Naive thymus-derived CD8-positive, alpha-beta T cell (primary cell): ENCODE measurements at regions not wholly inside any gene's neighbourhood (a gene's known extent, or its start where the extent isn't known, plus 50 kb on each side); places are given as distances from the start of the nearest gene placed in this dataset.
A peak's percentile ranks its signal among the peaks of the same experiment; 100 is the strongest.
"Not testable (repeated sequence)": the region's sequence is repeated elsewhere in the genome, so short reads cannot be mapped to it uniquely, and the experiment has no call there.

ENCODE experiments used
- ATAC-seq, 2 donors: fragments of 150-1000 bp; cut with Tn5 transposase in 1 of 2; sonication (Bioruptor Pico), chemical (Tn5 transposase) in 1 of 2; 1 replicate in 1 of 2; 2 replicates in 1 of 2; pipeline ENCODE4 v1.10.0; 2021; ENCODE audit warnings: mild to moderate bottlenecking in 2 of 2, moderate library complexity in 2 of 2
- POLR2A ChIA-PET: fragments of 350-600 bp; sonication (Branson Sonifier 250); formaldehyde crosslinking; loops from one replicate; lab custom pipeline; 2021; ENCODE audit warnings: antibody characterized with exemption; lab: Charles Lee
- DNase-seq, 10 donors: peaks; one replicate each; pipeline versions ENCODE4 v3.0.0 to v3.0.0-alpha.2; 2020 to 2022
- H3K27ac Mint-ChIP-seq, 10 donors: one replicate each; pipeline ENCODE4 v1.8.0; 2020 to 2022; ENCODE audit warnings: mild to moderate bottlenecking in 10 of 10, mixed read lengths in 10 of 10, moderate library complexity in 4 of 10, inconsistent platforms in 1 of 10
- H3K27me3 Mint-ChIP-seq, 5 donors: one replicate each; pipeline ENCODE4 v1.8.0; 2021 to 2022; ENCODE audit warnings: mixed read lengths in 5 of 5
- H3K36me3 Mint-ChIP-seq, 3 donors: one replicate each; pipeline ENCODE4 v1.8.0; 2020 to 2022; ENCODE audit warnings: mixed read lengths in 3 of 3, mild to moderate bottlenecking in 2 of 3, inconsistent platforms in 1 of 3
- H3K4me1 Mint-ChIP-seq, 4 donors: one replicate each; pipeline ENCODE4 v1.8.0; 2021 to 2022; ENCODE audit warnings: mixed read lengths in 4 of 4
- H3K4me3 Mint-ChIP-seq, 10 donors: one replicate each; pipeline ENCODE4 v1.8.0; 2020 to 2022; ENCODE audit warnings: mild to moderate bottlenecking in 10 of 10, mixed read lengths in 10 of 10, moderate library complexity in 6 of 10, inconsistent platforms in 1 of 10
- H3K9me3 Mint-ChIP-seq, 9 donors: one replicate each; pipeline ENCODE4 v1.8.0; 2020 to 2022; ENCODE audit warnings: mixed read lengths in 9 of 9, mild to moderate bottlenecking in 3 of 9, inconsistent platforms in 1 of 9, moderate library complexity in 1 of 9

GRCh38 chr2:58614219-58614618 is 373.1 kb upstream of the FANCL start:
- Mint-ChIP-seq H3K36me3 (no peaks in the 10 kb centered on the region), H3K4me1 (peaks cover 0 to 10% (median 3%) of the 10 kb centered on the region in 4 donors), H3K27ac (no peak overlapping the region), H3K4me3 (peak overlapping the region in 2 of 10 donors; percentile 28 to 30), H3K27me3 (peaks cover 0 to 3% (median 0%) of the 10 kb centered on the region in 5 donors), H3K9me3 (no peaks in the 10 kb centered on the region)
- no peak for DNase-seq
- POLR2A ChIA-PET, result no interaction called here
- ATAC-seq, result no peak

DNA sequence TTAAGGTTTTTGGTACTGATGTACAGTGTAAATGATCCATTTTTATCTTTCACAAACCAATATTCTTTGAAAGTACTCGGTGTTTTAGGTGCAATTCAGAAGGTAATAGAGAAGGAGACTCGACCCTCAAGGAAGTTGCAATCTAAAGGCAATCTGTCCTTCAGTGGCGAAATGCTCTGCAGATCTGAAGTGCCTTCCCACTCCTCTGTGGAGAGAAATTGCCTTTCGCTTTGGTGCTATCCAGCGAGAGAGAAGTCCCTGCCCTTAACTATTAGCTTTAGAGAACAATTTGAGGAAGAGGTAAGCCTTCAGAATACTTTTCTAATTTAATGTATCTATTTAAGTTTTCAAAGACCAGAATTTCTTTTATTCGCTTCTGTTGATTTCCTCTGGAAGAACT is 371.8 kb upstream of the FANCL start:
- no peak overlapping the region for H3K4me3 Mint-ChIP-seq
- peaks cover 0 to 3% (median 0%) of the 10 kb centered on the region in 5 donors for H3K27me3 Mint-ChIP-seq
- H3K36me3 Mint-ChIP-seq, result no peaks in the 10 kb centered on the region
- POLR2A ChIA-PET, result no interaction called here
- no peaks in the 10 kb centered on the region for H3K9me3 Mint-ChIP-seq
- no peak for ATAC-seq
- H3K27ac Mint-ChIP-seq, result no peak overlapping the region
- peaks cover 0 to 10% (median 3%) of the 10 kb centered on the region in 4 donors for H3K4me1 Mint-ChIP-seq
- no peak for DNase-seq

DNA sequence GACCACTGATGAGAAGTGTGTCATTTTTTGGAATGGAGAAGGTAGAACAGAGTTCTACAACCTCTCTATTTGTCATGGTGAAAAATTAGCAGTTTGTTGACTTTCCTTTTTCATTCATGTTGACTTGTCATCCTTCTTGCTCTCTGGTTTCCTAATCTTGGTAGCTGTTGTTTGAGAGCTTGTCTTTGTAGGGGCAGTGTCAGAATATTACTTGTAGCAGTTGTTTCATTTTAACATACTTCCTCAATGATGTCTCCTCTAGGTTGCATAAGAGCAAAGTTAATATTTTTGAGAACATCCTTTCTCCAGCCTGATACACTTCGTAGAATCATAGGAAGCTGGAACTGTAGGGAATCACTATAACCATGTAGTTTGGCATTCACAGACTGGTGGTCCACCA is 368.2 kb upstream of the FANCL start:
- POLR2A ChIA-PET, result no interaction called here
- H3K9me3 Mint-ChIP-seq, result no peaks in the 10 kb centered on the region
- DNase-seq, result no peak
- no peaks in the 10 kb centered on the region for H3K36me3 Mint-ChIP-seq
- H3K4me3 Mint-ChIP-seq, result no peak overlapping the region
- H3K27ac Mint-ChIP-seq, result no peak overlapping the region
- peaks cover 0 to 7% (median 1%) of the 10 kb centered on the region in 4 donors for H3K4me1 Mint-ChIP-seq
- H3K27me3 Mint-ChIP-seq, result peaks cover 1 to 14% (median 2%) of the 10 kb centered on the region in 5 donors
- no peak for ATAC-seq

- Mint-ChIP-seq H3K4me3 (no peak overlapping the region), H3K27ac (no peak overlapping the region), H3K36me3 (no peaks in the 10 kb centered on the region), H3K9me3 (no peaks in the 10 kb centered on the region), H3K4me1 (no peaks in the 10 kb centered on the region), H3K27me3 (peaks cover 1 to 14% (median 2%) of the 10 kb centered on the region in 5 donors)
- ATAC-seq (no peak), DNase-seq (no peak)
- POLR2A ChIA-PET, result no interaction called here
Measured at GRCh38 chr2:58608146-58608545, 367.0 kb upstream of the FANCL start.

GRCh38 chr2:58607448-58607847 is 366.3 kb upstream of the FANCL start:
- DNase-seq (no peak), ATAC-seq (no peak)
- Mint-ChIP-seq H3K36me3 (no peaks in the 10 kb centered on the region), H3K27ac (no peak overlapping the region), H3K4me1 (no peaks in the 10 kb centered on the region), H3K27me3 (peaks cover 1 to 14% (median 2%) of the 10 kb centered on the region in 5 donors), H3K4me3 (no peak overlapping the region), H3K9me3 (no peaks in the 10 kb centered on the region)
- POLR2A ChIA-PET, result no interaction called here

DNA sequence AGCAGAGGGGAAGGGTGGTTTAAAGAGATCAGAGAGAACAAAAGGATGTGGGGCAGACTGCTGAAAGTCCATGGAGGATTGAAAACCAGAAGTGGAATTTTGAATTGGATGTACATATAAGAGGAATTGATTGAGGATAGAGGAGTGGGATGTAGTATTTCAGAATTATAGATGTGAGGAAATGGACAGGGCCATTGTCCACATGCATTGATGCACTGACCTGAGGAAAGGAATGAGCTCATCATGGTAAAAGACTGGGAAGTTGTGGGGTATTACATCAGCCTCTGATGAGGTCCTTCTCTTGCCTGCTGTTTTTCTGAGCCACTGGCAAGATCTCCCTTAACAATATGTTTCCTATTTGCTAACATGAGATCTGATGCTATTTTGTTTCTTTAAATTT is 365.7 kb upstream of the FANCL start:
- Mint-ChIP-seq H3K9me3 (no peaks in the 10 kb centered on the region), H3K27ac (no peak overlapping the region), H3K36me3 (no peaks in the 10 kb centered on the region), H3K27me3 (peaks cover under 1 to 14% (median 2%) of the 10 kb centered on the region in 5 donors), H3K4me1 (no peaks in the 10 kb centered on the region), H3K4me3 (no peak overlapping the region)
- POLR2A ChIA-PET, result no interaction called here
- ATAC-seq (no peak), DNase-seq (no peak)

GRCh38 chr2:58604096-58604495 is 363.0 kb upstream of the FANCL start:
- Mint-ChIP-seq H3K27ac (no peak overlapping the region), H3K4me1 (no peaks in the 10 kb centered on the region), H3K9me3 (no peaks in the 10 kb centered on the region), H3K4me3 (no peak overlapping the region), H3K36me3 (no peaks in the 10 kb centered on the region), H3K27me3 (peaks cover 0 to 14% (median 2%) of the 10 kb centered on the region in 5 donors)
- DNase-seq (no peak), ATAC-seq (no peak)
- POLR2A ChIA-PET, result no interaction called here

GRCh38 chr2:58601017-58601416 is 359.9 kb upstream of the FANCL start:
- peaks cover 0 to 3% (median 0%) of the 10 kb centered on the region in 9 donors for H3K9me3 Mint-ChIP-seq
- H3K27ac Mint-ChIP-seq, result no peak overlapping the region
- POLR2A ChIA-PET, result no interaction called here
- no peaks in the 10 kb centered on the region for H3K4me1 Mint-ChIP-seq
- H3K4me3 Mint-ChIP-seq, result no peak overlapping the region
- no peak for DNase-seq
- no peak for ATAC-seq
- H3K36me3 Mint-ChIP-seq, result no peaks in the 10 kb centered on the region
- H3K27me3 Mint-ChIP-seq, result peaks cover 0 to 12% (median 2%) of the 10 kb centered on the region in 5 donors

- no peak for ATAC-seq
- no peak overlapping the region for H3K4me3 Mint-ChIP-seq
- H3K9me3 Mint-ChIP-seq, result peaks cover 0 to 3% (median 0%) of the 10 kb centered on the region in 9 donors
- no peak overlapping the region for H3K27ac Mint-ChIP-seq
- no peak for DNase-seq
- H3K36me3 Mint-ChIP-seq, result no peaks in the 10 kb centered on the region
- POLR2A ChIA-PET, result no interaction called here
- peaks cover 0 to 3% (median 0%) of the 10 kb centered on the region in 5 donors for H3K27me3 Mint-ChIP-seq
- no peaks in the 10 kb centered on the region for H3K4me1 Mint-ChIP-seq
Measured at GRCh38 chr2:58598171-58598570, 357.0 kb upstream of the FANCL start.

GRCh38 chr2:58595714-58596113 is 354.6 kb upstream of the FANCL start:
- Mint-ChIP-seq H3K4me1 (no peaks in the 10 kb centered on the region), H3K4me3 (no peak overlapping the region), H3K36me3 (no peaks in the 10 kb centered on the region), H3K27ac (no peak overlapping the region), H3K9me3 (peaks cover 0 to 3% (median 0%) of the 10 kb centered on the region in 9 donors), H3K27me3 (peaks cover 0 to 3% (median 0%) of the 10 kb centered on the region in 5 donors)
- DNase-seq (no peak), ATAC-seq (no peak)
- POLR2A ChIA-PET, result no interaction called here

DNA sequence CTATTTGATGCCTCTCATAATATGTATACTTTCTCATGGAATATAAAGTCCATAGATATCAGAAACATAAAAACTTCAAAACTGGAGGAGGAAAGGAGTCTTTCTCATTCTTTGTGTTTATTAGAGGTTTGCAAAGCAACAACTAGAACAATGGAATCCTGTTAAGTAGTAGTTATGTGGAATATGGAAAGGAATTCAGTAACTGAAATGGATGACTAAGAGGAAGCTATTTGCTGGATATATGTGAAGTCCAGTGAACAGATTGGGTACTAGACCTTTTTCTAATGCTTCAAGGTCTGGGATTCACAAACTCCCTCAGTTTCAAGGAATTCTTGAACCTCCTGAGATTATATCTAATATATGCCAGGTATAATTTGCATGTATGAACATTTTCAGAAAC is 353.6 kb upstream of the FANCL start:
- Mint-ChIP-seq H3K9me3 (peaks cover 0 to 3% (median 0%) of the 10 kb centered on the region in 9 donors), H3K27me3 (peaks cover 0 to 3% (median 0%) of the 10 kb centered on the region in 5 donors), H3K27ac (no peak overlapping the region), H3K36me3 (no peaks in the 10 kb centered on the region), H3K4me1 (no peaks in the 10 kb centered on the region), H3K4me3 (no peak overlapping the region)
- no peak for ATAC-seq
- DNase-seq, result no peak
- POLR2A ChIA-PET, result no interaction called here

GRCh38 chr2:58594175-58594574 is 353.1 kb upstream of the FANCL start:
- H3K27ac Mint-ChIP-seq, result no peak overlapping the region
- ATAC-seq (no peak), DNase-seq (no peak)
- no peak overlapping the region for H3K4me3 Mint-ChIP-seq
- no peaks in the 10 kb centered on the region for H3K36me3 Mint-ChIP-seq
- no peaks in the 10 kb centered on the region for H3K4me1 Mint-ChIP-seq
- POLR2A ChIA-PET, result no interaction called here
- H3K27me3 Mint-ChIP-seq, result peaks cover 0 to 3% (median 0%) of the 10 kb centered on the region in 5 donors
- H3K9me3 Mint-ChIP-seq, result peaks cover 0 to 3% (median 0%) of the 10 kb centered on the region in 9 donors

DNA sequence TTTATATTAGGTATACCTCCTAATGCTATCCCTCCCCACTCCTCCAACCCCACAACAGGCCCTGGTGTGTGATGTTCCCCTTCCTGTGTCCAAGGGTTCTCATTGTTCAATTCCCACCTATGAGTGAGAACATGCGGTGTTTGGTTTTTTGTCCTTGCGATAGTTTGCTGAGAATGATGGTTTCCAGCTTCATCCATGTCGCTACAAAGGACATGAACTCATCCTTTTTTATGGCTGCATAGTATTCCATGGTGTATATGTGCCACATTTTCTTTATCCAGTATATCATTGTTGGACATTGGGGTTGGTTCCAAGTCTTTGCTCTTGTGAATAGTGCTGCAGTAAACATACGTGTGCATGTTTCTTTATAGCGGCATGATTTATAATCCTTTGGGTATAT is 345.1 kb upstream of the FANCL start:
- H3K36me3 Mint-ChIP-seq, H3K27me3 Mint-ChIP-seq, DNase-seq, H3K4me3 Mint-ChIP-seq, H3K9me3 Mint-ChIP-seq, ATAC-seq, POLR2A ChIA-PET, H3K4me1 Mint-ChIP-seq: not testable (repeated sequence)
- peak overlapping the region in 1 of 10 donors; percentile 36 for H3K27ac Mint-ChIP-seq

GRCh38 chr2:58585233-58585632 is 344.1 kb upstream of the FANCL start:
- Mint-ChIP-seq H3K27me3 (peaks cover 0 to 3% (median 0%) of the 10 kb centered on the region in 5 donors), H3K9me3 (no peaks in the 10 kb centered on the region), H3K27ac (no peak overlapping the region), H3K4me1 (no peaks in the 10 kb centered on the region), H3K36me3 (no peaks in the 10 kb centered on the region), H3K4me3 (no peak overlapping the region)
- no peak for ATAC-seq
- POLR2A ChIA-PET, result no interaction called here
- no peak for DNase-seq
